ENCODE measurements at regions not wholly inside any gene's neighbourhood (a gene's known extent, or its start where the extent isn't known, plus 50 kb on each side); places are given as distances from the start of the nearest gene placed in this dataset.

- TF ChIP-seq POLR2A (IDR thresholded peaks at IDR 0.05) (no peak), CTCF (IDR thresholded peaks at IDR 0.05) (no peak)
Measured at GRCh38 chr2:196259507-196260481, 88.4 kb upstream of the STK17B start.

All from adrenal gland (tissue), 5 donors.